Astrocyte of the spinal cord (primary cell): ENCODE measurements at regions not wholly inside any gene's neighbourhood (a gene's known extent, or its start where the extent isn't known, plus 50 kb on each side); places are given as distances from the start of the nearest gene placed in this dataset.
A peak's percentile ranks its signal among the peaks of the same experiment; 100 is the strongest.

Experiments used
- DNase-seq: peaks from one replicate; pipeline ENCODE4 v3.0.0; 2011; ENCODE audit warnings: low read depth, low spot score
- H3K4me3 ChIP-seq: 2 replicates; pipeline ENCODE4 v1.5.1; 2011; ENCODE audit warnings: low read depth, mild to moderate bottlenecking, low read length, moderate library complexity
- CTCF ChIP-seq: IDR thresholded peaks from 2 replicates; pipeline ENCODE4 v1.5.1; 2012; ENCODE audit warnings: low read depth, mild to moderate bottlenecking, low read length, inconsistent platforms
- in situ Hi-C: cut with HindIII; loops from 2 replicates; pipeline ENCODE4 v1.10.0; 2017; ENCODE audit warnings: low sequenced_read_pairs

GRCh38 chr9:7403028-7403389, 396.6 kb downstream of the DMAC1 start:
- in situ Hi-C loops, result no loop called here
- no peak for TF ChIP-seq CTCF
- H3K4me3 ChIP-seq, result no peak overlapping the region
- DNase-seq, result no peak

DNA sequence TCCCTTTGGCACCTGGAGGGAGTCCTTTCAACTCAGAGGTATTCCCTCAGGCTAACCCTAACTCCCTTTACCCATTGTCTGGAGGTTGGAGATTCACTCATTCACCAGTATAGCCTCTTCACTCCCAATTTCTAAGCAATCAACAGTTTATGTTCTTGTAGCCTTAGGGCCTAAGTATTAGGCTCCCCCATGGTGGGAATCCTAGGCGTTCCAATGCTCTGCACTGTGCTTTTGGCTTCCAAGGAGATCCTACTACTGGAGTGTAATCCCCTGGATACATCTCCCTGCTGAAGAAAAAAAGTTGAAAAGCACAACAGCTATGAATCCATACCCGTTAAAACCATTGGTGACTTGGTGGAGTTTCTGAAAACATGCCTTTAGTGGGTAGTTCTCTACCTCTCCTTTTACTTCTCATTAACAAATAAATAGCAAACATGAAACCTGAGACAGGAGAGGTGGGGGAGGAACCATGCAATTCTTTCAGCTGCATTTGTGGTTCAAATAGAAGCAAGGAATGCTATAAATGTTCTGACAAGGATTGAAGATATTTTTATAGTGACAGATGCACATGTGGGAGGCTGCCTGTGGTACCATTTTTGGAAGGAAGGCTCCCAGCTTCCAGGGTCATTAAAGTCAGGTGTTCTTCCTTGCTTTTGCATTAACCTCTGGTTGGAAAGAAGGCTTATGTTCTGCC, 397.1 kb downstream of the DMAC1 start:
- in situ Hi-C loops, result no loop called here
- no peak overlapping the region for H3K4me3 ChIP-seq
- TF ChIP-seq CTCF, result no peak
- peak; percentile 6 for DNase-seq

DNA sequence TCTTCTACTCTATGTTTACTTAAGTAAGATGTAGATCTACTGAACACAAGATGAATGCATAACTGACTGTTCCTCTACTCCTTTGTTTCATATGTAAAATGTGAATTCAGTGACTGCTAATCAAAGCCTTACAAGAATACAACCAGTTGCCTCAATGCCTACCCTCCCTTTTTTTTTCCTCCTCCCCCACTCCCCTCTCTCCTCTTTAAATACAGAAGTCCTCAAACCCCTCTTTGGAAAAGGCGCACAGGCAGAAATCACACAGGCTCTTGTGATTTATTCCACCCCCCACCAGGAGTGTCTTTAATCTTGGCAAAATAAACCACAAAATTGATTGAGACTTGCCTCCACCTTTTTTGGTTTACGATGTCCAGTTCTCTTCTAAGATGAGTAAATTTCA, 398.5 kb downstream of the DMAC1 start:
- no peak for TF ChIP-seq CTCF
- in situ Hi-C loops, result no loop called here

DNA sequence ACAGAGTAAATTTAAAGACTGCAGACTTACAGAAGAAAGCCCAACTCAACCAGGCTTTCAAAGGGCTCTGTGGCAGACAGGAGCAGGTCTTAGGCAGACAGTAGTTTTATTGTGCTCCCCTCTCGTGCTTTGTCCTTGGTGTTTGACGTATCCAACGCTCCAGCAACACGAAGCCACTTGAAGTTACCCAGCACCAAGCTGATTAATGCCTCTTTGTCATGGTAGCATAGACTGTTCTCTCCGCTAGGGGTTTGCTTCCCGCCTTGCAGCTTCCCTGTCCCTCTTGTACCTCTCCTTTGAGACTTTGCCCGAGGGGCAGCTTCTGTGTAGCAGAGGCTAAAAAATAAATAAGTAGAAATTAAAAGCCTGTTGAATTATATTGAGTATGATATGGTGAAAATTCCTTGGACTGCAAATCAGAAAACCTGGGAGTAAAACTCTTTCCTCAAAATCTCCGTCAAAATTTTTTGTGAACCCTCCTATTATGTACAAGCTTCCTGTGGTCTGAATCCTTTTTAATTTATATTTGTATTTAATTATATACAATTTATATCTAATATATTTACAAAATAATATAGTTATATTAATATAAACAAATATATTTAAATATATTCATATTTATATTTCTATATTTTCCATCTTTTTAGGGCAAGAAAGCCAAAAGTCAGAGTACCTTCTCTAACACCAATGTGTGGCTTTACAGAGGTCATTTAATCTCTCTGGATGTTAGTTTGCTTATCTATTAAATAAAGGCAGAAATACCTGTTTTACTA, 405.4 kb downstream of the DMAC1 start:
- no peak for DNase-seq
- in situ Hi-C loops, result no loop called here
- no peak for TF ChIP-seq CTCF
- no peak overlapping the region for H3K4me3 ChIP-seq

More for the DNA sequence above, 398.5 kb downstream of the DMAC1 start:
- DNase-seq, result no peak
- no peak overlapping the region for H3K4me3 ChIP-seq

DNA sequence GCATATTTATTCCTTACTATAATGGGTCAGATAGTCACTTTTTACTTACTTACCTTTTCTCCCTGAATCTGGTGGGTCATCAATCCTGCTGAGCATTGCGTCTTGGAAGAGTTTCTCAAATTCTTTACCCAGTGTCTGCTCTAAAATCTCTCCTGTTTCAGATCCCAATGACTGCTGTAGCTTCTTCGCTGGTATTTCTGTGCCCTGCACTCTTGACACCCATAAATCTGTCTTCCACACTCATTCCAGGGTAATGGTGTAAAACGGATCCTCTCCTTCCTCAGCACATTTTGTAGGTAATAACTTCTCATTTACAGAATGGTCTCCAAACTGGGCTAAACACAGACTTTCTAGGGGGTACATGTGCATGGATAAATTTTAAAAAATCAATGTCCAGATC, 407.4 kb downstream of the DMAC1 start:
- H3K4me3 ChIP-seq, result no peak overlapping the region
- no peak for DNase-seq
- TF ChIP-seq CTCF, result no peak
- in situ Hi-C loops, result no loop called here

- H3K4me3 ChIP-seq, result no peak overlapping the region
- DNase-seq, result no peak
- TF ChIP-seq CTCF, result no peak
- in situ Hi-C loops, result no loop called here
These were observed 410.8 kb downstream of the DMAC1 start for GRCh38 chr9:7388755-7389154.
